HCT116 (cell line): ENCODE measurements at regions not wholly inside any gene's neighbourhood (a gene's known extent, or its start where the extent isn't known, plus 50 kb on each side); places are given as distances from the start of the nearest gene placed in this dataset.

Experiments
- ATAC-seq: fragments of 200-7000 bp; cut with Tn5 transposase; 2 replicates; pipeline ENCODE4 v1.9.1; 2020; ENCODE audit warnings: mild to moderate bottlenecking, moderate library complexity
- BruUV-seq: library from RNA; stranded (reverse); fragments of 400-500 nt; replicated peaks from 2 replicates; lab custom pipeline; 2021; lab: Mats Ljungman, UMichigan
- CTCF ChIA-PET: fragments of 300-600 bp; sonication (Branson Sonifier 250); formaldehyde crosslinking; loops from one replicate; lab custom pipeline; 2021; ENCODE audit warnings: antibody characterized with exemption; lab: Charles Lee
- POLR2A ChIA-PET: fragments of 300-600, 350-600 bp; sonication (Branson Sonifier 250); formaldehyde crosslinking; loops from one replicate; lab custom pipeline; 2021; ENCODE audit warnings: antibody characterized with exemption; lab: Charles Lee
- RAD21 ChIA-PET, 2 experiments: fragments of 300-600 bp; sonication (Branson Sonifier 250); formaldehyde crosslinking; loops; one replicate each; lab custom pipeline; 2023; ENCODE audit warnings: low total read pairs in 2 of 2; ENCODE audit not compliant: uncharacterized antibody in 2 of 2, unreplicated experiment in 2 of 2, low non-redundant PET in 1 of 2; lab: Charles Lee
- DNase-seq: peaks from one replicate; pipeline ENCODE4 v3.0.0-alpha.2; 2010; ENCODE audit warnings: low read depth, low spot score
- H2AFZ ChIP-seq: fragments of 200-600 bp; shearing (Covaris generic), sonication (generic); 2 replicates; pipeline ENCODE4 v1.6.1; 2017; ENCODE audit warnings: low read depth, mixed run types, mixed read lengths, antibody characterized with exemption, low read length; ENCODE audit not compliant: poor library complexity, severe bottlenecking
- H3K27ac ChIP-seq: 2 replicates; pipeline ENCODE4 v1.5.1; 2012; ENCODE audit warnings: low read depth, low read length
- H3K27me3 ChIP-seq: fragments of 200-600 bp; sonication (generic); 2 replicates; pipeline ENCODE4 v1.6.1; 2016; ENCODE audit warnings: mixed run types, low read length, mixed read lengths; ENCODE audit not compliant: insufficient read depth
- H3K36me3 ChIP-seq, 2 experiments: fragments of 200-500 bp in 1 of 2; fragments of 200-600 bp in 1 of 2; sonication (Bioruptor generic) in 1 of 2; sonication (generic) in 1 of 2; 2 replicates each; pipeline versions ENCODE4 v1.5.1 to v1.6.1; 2014 to 2016; ENCODE audit warnings: low read length in 2 of 2, inconsistent platforms in 1 of 2, mixed read lengths in 1 of 2, mixed run types in 1 of 2; ENCODE audit not compliant: insufficient read depth in 2 of 2, control insufficient read depth in 1 of 2
- H3K4me1 ChIP-seq, 2 experiments: fragments of 200-600 bp in 1 of 2; sonication (generic) in 1 of 2; 2 replicates each; pipeline versions ENCODE4 v1.5.1 to v1.6.1; 2012 to 2017; ENCODE audit warnings: low read length in 2 of 2, inconsistent platforms in 1 of 2, mild to moderate bottlenecking in 1 of 2, mixed read lengths in 1 of 2, mixed run types in 1 of 2, moderate library complexity in 1 of 2; ENCODE audit not compliant: insufficient read depth in 2 of 2, control insufficient read depth in 1 of 2
- H3K4me2 ChIP-seq: fragments of 200-600 bp; sonication (generic); 2 replicates; pipeline ENCODE4 v1.6.1; 2017; ENCODE audit warnings: mixed run types, low read length, mixed read lengths
- H3K4me3 ChIP-seq, 2 experiments: fragments of 200-600 bp in 1 of 2; sonication (generic) in 1 of 2; replicated peaks in 1 of 2; 2 replicates each; pipeline ENCODE4 v1.5.1; 2011 to 2016; ENCODE audit warnings: low read length in 2 of 2, control low read depth in 1 of 2, low read depth in 1 of 2, mild to moderate bottlenecking in 1 of 2, mixed read lengths in 1 of 2, mixed run types in 1 of 2
- H3K79me2 ChIP-seq: fragments of 200-600 bp; sonication (generic); 2 replicates; pipeline ENCODE4 v1.6.1; 2017; ENCODE audit warnings: mild to moderate bottlenecking, mixed run types, low read length, moderate library complexity, mixed read lengths; ENCODE audit not compliant: insufficient read depth
- H3K9ac ChIP-seq: fragments of 200-600 bp; sonication (generic); 2 replicates; pipeline ENCODE4 v1.6.1; 2016; ENCODE audit warnings: low read length, mixed read lengths
- H3K9me2 ChIP-seq: fragments of 200-600 bp; sonication (generic), shearing (Covaris generic); 2 replicates; pipeline ENCODE4 v1.6.1; 2017; ENCODE audit warnings: mixed run types, mild to moderate bottlenecking, moderate library complexity; ENCODE audit not compliant: insufficient read depth
- H3K9me3 ChIP-seq, 2 experiments: fragments of 200-500 bp in 1 of 2; fragments of 200-600 bp in 1 of 2; sonication (Bioruptor generic) in 1 of 2; sonication (generic) in 1 of 2; 2 replicates each; pipeline ENCODE4 v1.6.1; 2014 to 2017; ENCODE audit warnings: low read length in 2 of 2, mixed read lengths in 2 of 2, inconsistent platforms in 1 of 2, low read depth in 1 of 2, mild to moderate bottlenecking in 1 of 2, mixed run types in 1 of 2, moderate library complexity in 1 of 2; ENCODE audit not compliant: control insufficient read depth in 1 of 2, insufficient read depth in 1 of 2
- H4K20me1 ChIP-seq: fragments of 200-600 bp; sonication (generic), shearing (Covaris generic); 2 replicates; pipeline ENCODE4 v1.6.1; 2017; ENCODE audit warnings: mixed run types, mild to moderate bottlenecking, moderate library complexity; ENCODE audit not compliant: insufficient read depth
- ATF3 ChIP-seq: IDR thresholded peaks from 2 replicates; pipeline ENCODE4 v1.6.1; 2012
- CBX3 ChIP-seq: IDR thresholded peaks from 2 replicates; pipeline ENCODE4 v1.6.1; 2012; ENCODE audit warnings: low read depth
- CEBPB ChIP-seq: IDR thresholded peaks from 2 replicates; pipeline ENCODE4 v1.6.1; 2012; ENCODE audit warnings: low read depth
- CTCF ChIP-seq, 3 experiments: fragments of 200-600 bp in 1 of 3; sonication (generic) in 1 of 3; IDR thresholded peaks in 2 of 3; conservative IDR thresholded peaks in 1 of 3; 2 replicates each; pipeline ENCODE4 v1.5.1; 2012 to 2017; ENCODE audit warnings: low read depth in 2 of 3, low read length in 2 of 3, antibody characterized with exemption in 1 of 3, borderline replicate concordance in 1 of 3, control low read depth in 1 of 3, mild to moderate bottlenecking in 1 of 3, mixed read lengths in 1 of 3, mixed run types in 1 of 3, moderate library complexity in 1 of 3; ENCODE audit not compliant: insufficient read depth in 1 of 3
- EGR1 ChIP-seq: IDR thresholded peaks from 2 replicates; pipeline ENCODE4 v1.6.1; 2012; ENCODE audit warnings: low read depth
- ELF1 ChIP-seq: IDR thresholded peaks from 2 replicates; pipeline ENCODE4 v1.6.1; 2012; ENCODE audit warnings: low read depth, borderline replicate concordance
- EZH2 ChIP-seq: fragments of 200-600 bp; sonication (generic); IDR thresholded peaks from 2 replicates; pipeline ENCODE4 v1.6.1; 2017; ENCODE audit warnings: antibody characterized with exemption, mixed run types
- FOSL1 ChIP-seq: IDR thresholded peaks from 2 replicates; pipeline ENCODE4 v1.6.1; 2012; ENCODE audit warnings: low read depth
- POLR2A ChIP-seq: IDR thresholded peaks from 2 replicates; pipeline ENCODE4 v1.7.0; 2011; ENCODE audit warnings: borderline replicate concordance; ENCODE audit not compliant: insufficient read depth, insufficient read length; ENCODE audit errors: extremely low read depth
- POLR2AphosphoS5 ChIP-seq: IDR thresholded peaks from 2 replicates; pipeline ENCODE4 v1.6.1; 2011; ENCODE audit warnings: mild to moderate bottlenecking, low read depth, low read length, moderate library complexity
- RAD21 ChIP-seq: IDR thresholded peaks from 2 replicates; pipeline ENCODE4 v1.6.1; 2012; ENCODE audit warnings: low read depth, mild to moderate bottlenecking
- REST ChIP-seq: IDR thresholded peaks from 2 replicates; pipeline ENCODE4 v1.6.1; 2012; ENCODE audit warnings: low read depth
- SIN3A ChIP-seq: IDR thresholded peaks from 2 replicates; pipeline ENCODE4 v1.6.1; 2012; ENCODE audit warnings: low read depth
- SP1 ChIP-seq: IDR thresholded peaks from 2 replicates; pipeline ENCODE4 v1.6.1; 2012; ENCODE audit warnings: low read depth
- SRF ChIP-seq: IDR thresholded peaks from 2 replicates; pipeline ENCODE4 v1.6.1; 2012; ENCODE audit warnings: low read depth
- TCF7L2 ChIP-seq: IDR thresholded peaks from 2 replicates; pipeline ENCODE4 v1.7.0; 2011; ENCODE audit warnings: borderline replicate concordance, inconsistent platforms; ENCODE audit not compliant: insufficient read depth, insufficient read length; ENCODE audit errors: extremely low read depth
- intact Hi-C: fragments of 100-400 bp; cut with micrococcal nuclease; formaldehyde crosslinking; loops from 2 replicates; pipeline ENCODE4 v1.10.0; 2022

- CTCF ChIA-PET, result interaction anchor here (0.7 to 1.8 kb wide), 7 partner anchors 10 to 1847 kb away, joined by 3 to 5 read pairs (median 4); no protein-coding TSS in a partner anchor
Measured at GRCh38 chr2:187138265-187138664, 289.3 kb upstream of the ZSWIM2 start.

More at GRCh38 chr2:187138265-187138664, 289.3 kb upstream of the ZSWIM2 start:
- Histone ChIP-seq H3K9ac (no peak overlapping the region), H4K20me1 (no peaks in the 10 kb centered on the region), H3K4me1 (no peaks in the 10 kb centered on the region), H3K27me3 (no peaks in the 10 kb centered on the region), H3K36me3 (no peaks in the 10 kb centered on the region), H3K4me3 (no peak overlapping the region), H3K27ac (no peak overlapping the region), H3K79me2 (no peaks in the 10 kb centered on the region), H2AFZ (peak overlapping the region; percentile 7), H3K9me2 (no peaks in the 10 kb centered on the region), H3K9me3 (no peaks in the 10 kb centered on the region), H3K4me2 (no peak overlapping the region)
- DNase-seq (peak; percentile 24), ATAC-seq (peak; percentile 84)
- POLR2A ChIA-PET, result interaction anchor here (0.7 kb wide), 1 partner anchor 623 kb away, joined by 4 read pairs; no protein-coding TSS in a partner anchor
- RAD21 ChIA-PET, result interaction anchor here (0.7 to 0.9 kb wide), 2 partner anchors 181 to 310 kb away, joined by 5 to 9 read pairs; partner anchors contain the start of gene CALCRL (in 1 of the 2)
- TF ChIP-seq ATF3 (no peak), TCF7L2 (no peak), RAD21 (peak; percentile 57), REST (no peak), EZH2 (no peak), SIN3A (no peak), FOSL1 (no peak), POLR2A (no peak), ELF1 (no peak), CEBPB (no peak), SRF (no peak), POLR2AphosphoS5 (no peak), EGR1 (no peak), CBX3 (no peak), SP1 (no peak), CTCF (IDR thresholded peaks at IDR 0.05 in 2 of 3, conservative IDR thresholded peaks at IDR 0.05 in 1 of 3; ENCODE audit: borderline replicate concordance in 1 of 3, insufficient read depth in 1 of 3, low read depth in 2 of 3, low read length in 2 of 3) (peak; percentile 39 to 77 (median 73); a peak in 5 of 6 replicates)
- BruUV-seq, result no TSS peak
- intact Hi-C loops, result loop anchor here (2.0 kb wide), 1 partner anchor 315 kb away; no protein-coding TSS in a partner anchor
